B cell (primary cell): ENCODE measurements at regions not wholly inside any gene's neighbourhood (a gene's known extent, or its start where the extent isn't known, plus 50 kb on each side); places are given as distances from the start of the nearest gene placed in this dataset.

ENCODE experiments used
- CTCF ChIP-seq: fragments of 200-600 bp; IDR thresholded peaks from one replicate; pipeline ENCODE4 v1.8.0; 2022; ENCODE audit warnings: antibody characterized with exemption, mild to moderate bottlenecking
- EZH2 ChIP-seq: IDR thresholded peaks from 2 replicates; pipeline ENCODE4 v1.6.1; 2012; ENCODE audit warnings: borderline replicate concordance, low read depth, mild to moderate bottlenecking, moderate library complexity, low read length; ENCODE audit not compliant: insufficient read depth, poor library complexity, severe bottlenecking

- no peak for TF ChIP-seq CTCF
- no peak for TF ChIP-seq EZH2
Observed at GRCh38 chrX:25640276-25640675, 497.9 kb upstream of the MAGEB18 start.
